ENCODE measurements at regions not wholly inside any gene's neighbourhood (a gene's known extent, or its start where the extent isn't known, plus 50 kb on each side); places are given as distances from the start of the nearest gene placed in this dataset.

DNA sequence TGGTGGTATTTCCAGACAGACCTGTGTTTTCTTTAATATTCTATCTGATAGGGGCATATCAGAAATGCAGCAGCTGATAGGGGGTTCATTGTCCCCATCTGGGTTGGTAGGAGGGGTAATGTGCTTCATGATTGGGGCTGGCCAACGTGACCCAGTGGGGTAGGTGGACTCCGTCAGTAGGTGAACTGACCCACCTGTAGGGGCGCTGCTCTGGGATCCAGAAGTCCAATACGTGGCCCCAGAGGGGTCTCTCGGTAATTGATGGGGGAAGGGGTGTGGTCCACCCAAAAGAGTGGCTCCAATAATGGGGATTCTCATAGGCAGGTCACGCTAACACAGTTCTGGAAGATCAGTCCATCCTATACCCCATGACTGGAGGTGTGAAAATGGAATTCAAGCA is 112.0 kb downstream of the PRLHR start:
- H3K4me3 ChIP-seq (ENCODE audit: low read depth, low read length) = no peak overlapping the region
- peaks cover 49% of the 10 kb centered on the region for H3K27me3 ChIP-seq (ENCODE audit: insufficient read depth, low read depth, severe bottlenecking)
- no peak overlapping the region for H3K27ac ChIP-seq
- no peaks in the 10 kb centered on the region for H3K9me3 ChIP-seq (ENCODE audit: severe bottlenecking)
- TF ChIP-seq, protein P1, sequence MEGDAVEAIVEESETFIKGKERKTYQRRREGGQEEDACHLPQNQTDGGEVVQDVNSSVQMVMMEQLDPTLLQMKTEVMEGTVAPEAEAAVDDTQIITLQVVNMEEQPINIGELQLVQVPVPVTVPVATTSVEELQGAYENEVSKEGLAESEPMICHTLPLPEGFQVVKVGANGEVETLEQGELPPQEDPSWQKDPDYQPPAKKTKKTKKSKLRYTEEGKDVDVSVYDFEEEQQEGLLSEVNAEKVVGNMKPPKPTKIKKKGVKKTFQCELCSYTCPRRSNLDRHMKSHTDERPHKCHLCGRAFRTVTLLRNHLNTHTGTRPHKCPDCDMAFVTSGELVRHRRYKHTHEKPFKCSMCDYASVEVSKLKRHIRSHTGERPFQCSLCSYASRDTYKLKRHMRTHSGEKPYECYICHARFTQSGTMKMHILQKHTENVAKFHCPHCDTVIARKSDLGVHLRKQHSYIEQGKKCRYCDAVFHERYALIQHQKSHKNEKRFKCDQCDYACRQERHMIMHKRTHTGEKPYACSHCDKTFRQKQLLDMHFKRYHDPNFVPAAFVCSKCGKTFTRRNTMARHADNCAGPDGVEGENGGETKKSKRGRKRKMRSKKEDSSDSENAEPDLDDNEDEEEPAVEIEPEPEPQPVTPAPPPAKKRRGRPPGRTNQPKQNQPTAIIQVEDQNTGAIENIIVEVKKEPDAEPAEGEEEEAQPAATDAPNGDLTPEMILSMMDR (IDR thresholded peaks at IDR 0.05; ENCODE audit: low read depth, low read length) = peak; percentile 41; the same call in 1 of the 2 replicates
- H3K36me3 ChIP-seq = no peaks in the 10 kb centered on the region
- no peak for DNase-seq

DNA sequence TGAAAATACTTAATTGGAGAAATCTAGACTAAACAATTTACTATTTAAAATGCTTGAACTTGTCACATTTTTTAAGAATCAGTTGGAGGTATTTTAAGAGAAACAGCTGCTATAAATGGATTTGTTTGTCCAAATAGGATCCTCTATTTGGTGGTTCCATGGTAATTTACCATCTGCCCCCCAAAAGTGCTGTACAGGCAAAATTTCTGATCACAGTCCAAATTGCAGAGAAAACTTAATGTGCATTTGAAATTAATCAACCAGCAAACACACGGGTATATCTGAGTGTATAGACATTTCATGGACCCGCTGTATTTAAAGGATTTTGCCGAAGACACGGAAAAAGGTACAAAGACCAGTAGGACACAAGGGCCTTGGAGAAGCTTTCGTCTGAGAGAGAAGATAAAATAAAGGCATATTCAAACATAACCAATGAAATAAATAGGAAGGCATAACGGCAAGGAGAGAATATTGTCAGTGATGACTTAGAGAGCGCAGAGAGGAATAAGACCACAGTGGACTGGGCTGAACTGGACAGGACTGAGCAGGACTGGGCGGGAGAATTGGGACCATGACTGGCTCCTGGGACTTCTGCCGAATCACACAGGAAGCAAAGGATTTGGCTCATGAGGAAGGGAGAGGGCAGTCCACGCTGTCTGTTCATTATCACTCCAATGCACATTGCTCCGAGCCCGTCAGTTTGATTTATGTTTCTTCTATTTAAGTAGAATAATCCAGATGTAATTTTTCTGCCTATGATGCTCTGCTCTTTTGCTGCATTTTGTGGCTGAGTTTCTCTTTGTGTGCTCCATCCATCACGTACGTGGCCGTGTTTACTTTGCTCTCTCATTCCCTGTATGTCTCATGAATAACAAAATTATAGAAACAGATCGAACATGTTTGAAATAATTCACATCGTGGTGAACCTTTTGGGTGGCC is 112.8 kb downstream of the PRLHR start:
- TF ChIP-seq, protein P1 (IDR thresholded peaks at IDR 0.05; ENCODE audit: low read depth, low read length) = no peak
- H3K27me3 ChIP-seq (ENCODE audit: insufficient read depth, low read depth, severe bottlenecking) = peaks cover 55% of the 10 kb centered on the region
- H3K27ac ChIP-seq = no peak overlapping the region
- H3K9me3 ChIP-seq (ENCODE audit: severe bottlenecking) = no peaks in the 10 kb centered on the region
- no peak for DNase-seq
- no peaks in the 10 kb centered on the region for H3K36me3 ChIP-seq
- H3K4me3 ChIP-seq (ENCODE audit: low read depth, low read length) = no peak overlapping the region

DNA sequence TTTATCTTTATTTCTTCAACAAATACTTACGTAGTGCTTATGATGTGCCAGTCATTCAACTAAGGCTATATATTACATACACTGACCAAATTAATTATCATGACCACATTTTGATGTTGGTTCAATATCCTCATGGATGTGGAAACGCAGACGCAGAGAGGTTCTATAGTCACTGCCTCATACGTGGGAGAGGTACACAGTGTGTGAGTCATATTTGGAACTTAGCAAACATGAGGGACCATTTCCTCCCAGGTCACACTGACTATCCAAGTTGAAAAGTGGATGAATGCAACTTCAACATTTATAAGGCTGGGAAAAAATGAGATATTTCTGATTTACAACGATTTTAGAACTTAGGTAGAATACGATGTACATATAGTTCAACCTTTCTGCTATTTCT is 113.6 kb downstream of the PRLHR start:
- no peak overlapping the region for H3K4me3 ChIP-seq (ENCODE audit: low read depth, low read length)
- H3K36me3 ChIP-seq = no peaks in the 10 kb centered on the region
- peaks cover 49% of the 10 kb centered on the region for H3K27me3 ChIP-seq (ENCODE audit: insufficient read depth, low read depth, severe bottlenecking)
- DNase-seq = no peak
- H3K9me3 ChIP-seq (ENCODE audit: severe bottlenecking) = no peaks in the 10 kb centered on the region
- TF ChIP-seq, protein P1 (IDR thresholded peaks at IDR 0.05; ENCODE audit: low read depth, low read length) = no peak
- H3K27ac ChIP-seq = no peak overlapping the region

DNA sequence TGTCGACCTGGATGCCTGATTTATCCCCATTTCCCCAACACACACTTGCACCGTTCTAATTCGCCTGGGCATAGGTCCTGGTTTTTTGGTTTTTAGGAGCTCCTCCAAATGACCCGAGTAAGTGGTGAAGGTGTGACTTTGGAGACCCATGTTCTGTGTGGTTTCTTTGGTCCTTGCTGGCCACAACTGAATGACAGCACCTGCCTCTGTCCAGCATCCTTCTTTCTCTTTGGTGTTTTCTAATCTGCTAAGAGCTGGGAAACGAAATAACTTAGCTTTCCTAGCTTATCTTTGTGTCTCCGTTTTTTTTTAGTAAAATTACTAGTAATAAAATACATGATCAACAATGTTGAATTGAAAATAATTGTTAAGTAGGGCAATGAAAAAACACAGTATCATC is 120.2 kb downstream of the PRLHR start:
- Histone ChIP-seq H3K36me3 (no peaks in the 10 kb centered on the region), H3K4me3 (ENCODE audit: low read depth, low read length) (no peak overlapping the region), H3K27me3 (ENCODE audit: insufficient read depth, low read depth, severe bottlenecking) (peaks cover 32% of the 10 kb centered on the region), H3K27ac (no peak overlapping the region), H3K9me3 (ENCODE audit: severe bottlenecking) (no peaks in the 10 kb centered on the region)
- TF ChIP-seq, protein P1 (IDR thresholded peaks at IDR 0.05; ENCODE audit: low read depth, low read length) = no peak
- no peak for DNase-seq

- DNase-seq = no peak
- H3K4me3 ChIP-seq (ENCODE audit: low read depth, low read length) = no peak overlapping the region
- no peaks in the 10 kb centered on the region for H3K36me3 ChIP-seq
- no peaks in the 10 kb centered on the region for H3K9me3 ChIP-seq (ENCODE audit: severe bottlenecking)
- peaks cover 42% of the 10 kb centered on the region for H3K27me3 ChIP-seq (ENCODE audit: insufficient read depth, low read depth, severe bottlenecking)
- TF ChIP-seq, protein P1 (IDR thresholded peaks at IDR 0.05; ENCODE audit: low read depth, low read length) = no peak
- no peak overlapping the region for H3K27ac ChIP-seq
Observed at GRCh38 chr10:118474111-118474510, 121.3 kb downstream of the PRLHR start.
